Gastroesophageal sphincter (tissue), 4 donors: ENCODE measurements at regions not wholly inside any gene's neighbourhood (a gene's known extent, or its start where the extent isn't known, plus 50 kb on each side); places are given as distances from the start of the nearest gene placed in this dataset.

Experiments
- ATAC-seq: fragments of 150-250 bp; one replicate; pipeline ENCODE4 v1.9.1; 2016; ENCODE audit warnings: mild to moderate bottlenecking, moderate library complexity
- H3K27ac ChIP-seq, 4 donors: fragments of 200-600 bp; sonication (generic) in 3 of 4; 1 replicate in 3 of 4; 2 replicates in 1 of 4; pipeline ENCODE4 v1.5.1; 2016 to 2019
- H3K27me3 ChIP-seq: fragments of 200-600 bp; sonication (generic); one replicate; pipeline ENCODE4 v1.5.1; 2019
- H3K36me3 ChIP-seq, 2 donors: fragments of 200-600 bp; sonication (generic); one replicate each; pipeline ENCODE4 v1.5.1; 2019; ENCODE audit warnings: control low read depth in 1 of 2
- H3K4me1 ChIP-seq, 3 donors: fragments of 200-600 bp; sonication (generic); 1 replicate in 2 of 3; 2 replicates in 1 of 3; pipeline ENCODE4 v1.5.1; 2016 to 2019; ENCODE audit warnings: control low read depth in 2 of 3
- H3K4me3 ChIP-seq, 2 donors: fragments of 200-600 bp; sonication (generic); one replicate each; pipeline ENCODE4 v1.5.1; 2019; ENCODE audit warnings: mild to moderate bottlenecking in 1 of 2, moderate library complexity in 1 of 2
- H3K9me3 ChIP-seq, 3 donors: fragments of 200-600 bp; sonication (generic); one replicate each; pipeline ENCODE4 v1.5.1; 2017 to 2019; ENCODE audit warnings: control low read depth in 2 of 3
- EP300 ChIP-seq: sonication (generic); formaldehyde crosslinking; IDR thresholded peaks from one replicate; pipeline ENCODE4 v1.6.1; 2017; ENCODE audit warnings: antibody characterized with exemption, mild to moderate bottlenecking
- POLR2A ChIP-seq, 2 donors: fragments of 450-650 bp; IDR thresholded peaks; one replicate each; pipeline ENCODE4 v1.6.1; 2017; ENCODE audit warnings: antibody characterized with exemption in 2 of 2, mild to moderate bottlenecking in 2 of 2, moderate library complexity in 1 of 2
- POLR2AphosphoS5 ChIP-seq: sonication (generic); formaldehyde crosslinking; IDR thresholded peaks from one replicate; pipeline ENCODE4 v1.6.1; 2017; ENCODE audit warnings: antibody characterized with exemption
- WGBS, 2 donors: methylation state at CpG; one replicate each; pipeline ENCODE4 v1.1.5; 2018; ENCODE audit warnings: low coverage in 1 of 2; 5-methylcytosine and 5-hydroxymethylcytosine counted together
- TF ChIP-seq, protein P1 (sequence below), 4 experiments: fragments of 200-600 bp in 2 of 4; fragments of 450-650 bp in 2 of 4; sonication (generic) in 1 of 4; IDR thresholded peaks; one replicate each; pipeline ENCODE4 v1.5.1; 2017 to 2019; ENCODE audit warnings: antibody characterized with exemption in 4 of 4, mild to moderate bottlenecking in 2 of 4, moderate library complexity in 2 of 4

DNA sequence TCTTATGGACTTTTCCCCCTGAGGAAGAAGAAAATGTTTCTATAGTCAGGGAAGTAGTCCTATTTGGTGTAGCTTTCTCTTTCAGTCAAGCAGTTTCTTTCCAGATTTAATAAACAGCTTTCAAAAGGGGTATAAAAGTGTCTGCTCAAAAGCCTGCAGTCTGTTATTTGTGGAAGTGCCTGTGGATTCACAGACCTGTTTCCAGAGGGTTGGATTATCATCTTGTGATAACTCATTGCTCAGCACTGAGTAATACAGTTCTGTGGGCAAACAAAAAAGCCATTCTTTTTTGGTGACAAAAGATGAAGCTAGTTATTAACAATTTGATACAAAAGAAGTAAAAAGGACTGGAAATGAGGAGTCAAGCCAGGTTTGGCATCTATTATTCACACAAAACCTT is 358.2 kb upstream of the ID4 start:
- no peak for TF ChIP-seq POLR2A (IDR thresholded peaks at IDR 0.05)
- Histone ChIP-seq H3K27me3 (no peaks in the 10 kb centered on the region), H3K36me3 (no peaks in the 10 kb centered on the region), H3K9me3 (no peaks in the 10 kb centered on the region), H3K4me3 (no peak overlapping the region), H3K4me1 (peaks cover 0 to 12% (median 0%) of the 10 kb centered on the region in 3 donors), H3K27ac (no peak overlapping the region)
- no peak for ATAC-seq

DNA sequence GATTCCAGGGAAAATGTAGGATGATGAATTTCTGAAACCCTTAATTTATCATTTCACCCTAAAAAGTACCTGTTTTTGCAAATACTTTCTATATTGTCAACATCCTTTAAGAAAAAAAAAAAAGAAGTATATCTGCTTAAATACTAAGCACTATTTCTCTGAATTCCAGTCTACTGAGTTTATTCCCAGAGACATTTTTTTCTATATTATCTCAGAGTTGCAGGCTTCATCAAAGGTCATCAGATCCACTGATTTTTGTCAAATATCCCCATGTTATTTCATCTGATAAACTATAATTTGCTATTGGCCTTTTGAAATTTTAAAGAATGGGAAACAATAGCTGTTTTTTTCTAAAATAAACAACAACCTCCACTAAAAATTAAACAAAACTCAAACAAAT is 357.6 kb upstream of the ID4 start:
- TF ChIP-seq, protein P1, sequence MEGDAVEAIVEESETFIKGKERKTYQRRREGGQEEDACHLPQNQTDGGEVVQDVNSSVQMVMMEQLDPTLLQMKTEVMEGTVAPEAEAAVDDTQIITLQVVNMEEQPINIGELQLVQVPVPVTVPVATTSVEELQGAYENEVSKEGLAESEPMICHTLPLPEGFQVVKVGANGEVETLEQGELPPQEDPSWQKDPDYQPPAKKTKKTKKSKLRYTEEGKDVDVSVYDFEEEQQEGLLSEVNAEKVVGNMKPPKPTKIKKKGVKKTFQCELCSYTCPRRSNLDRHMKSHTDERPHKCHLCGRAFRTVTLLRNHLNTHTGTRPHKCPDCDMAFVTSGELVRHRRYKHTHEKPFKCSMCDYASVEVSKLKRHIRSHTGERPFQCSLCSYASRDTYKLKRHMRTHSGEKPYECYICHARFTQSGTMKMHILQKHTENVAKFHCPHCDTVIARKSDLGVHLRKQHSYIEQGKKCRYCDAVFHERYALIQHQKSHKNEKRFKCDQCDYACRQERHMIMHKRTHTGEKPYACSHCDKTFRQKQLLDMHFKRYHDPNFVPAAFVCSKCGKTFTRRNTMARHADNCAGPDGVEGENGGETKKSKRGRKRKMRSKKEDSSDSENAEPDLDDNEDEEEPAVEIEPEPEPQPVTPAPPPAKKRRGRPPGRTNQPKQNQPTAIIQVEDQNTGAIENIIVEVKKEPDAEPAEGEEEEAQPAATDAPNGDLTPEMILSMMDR (IDR thresholded peaks at IDR 0.05): no peak
- TF ChIP-seq POLR2A (IDR thresholded peaks at IDR 0.05) (no peak), EP300 (no peak), POLR2AphosphoS5 (no peak)
- no peak for ATAC-seq
- no peak overlapping the region for H3K27ac ChIP-seq
- H3K4me1 ChIP-seq: peaks cover 0 to 12% (median 0%) of the 10 kb centered on the region in 3 donors
- H3K4me3 ChIP-seq: no peak overlapping the region
- H3K27me3 ChIP-seq: no peaks in the 10 kb centered on the region
- H3K36me3 ChIP-seq: no peaks in the 10 kb centered on the region
- no peaks in the 10 kb centered on the region for H3K9me3 ChIP-seq

DNA sequence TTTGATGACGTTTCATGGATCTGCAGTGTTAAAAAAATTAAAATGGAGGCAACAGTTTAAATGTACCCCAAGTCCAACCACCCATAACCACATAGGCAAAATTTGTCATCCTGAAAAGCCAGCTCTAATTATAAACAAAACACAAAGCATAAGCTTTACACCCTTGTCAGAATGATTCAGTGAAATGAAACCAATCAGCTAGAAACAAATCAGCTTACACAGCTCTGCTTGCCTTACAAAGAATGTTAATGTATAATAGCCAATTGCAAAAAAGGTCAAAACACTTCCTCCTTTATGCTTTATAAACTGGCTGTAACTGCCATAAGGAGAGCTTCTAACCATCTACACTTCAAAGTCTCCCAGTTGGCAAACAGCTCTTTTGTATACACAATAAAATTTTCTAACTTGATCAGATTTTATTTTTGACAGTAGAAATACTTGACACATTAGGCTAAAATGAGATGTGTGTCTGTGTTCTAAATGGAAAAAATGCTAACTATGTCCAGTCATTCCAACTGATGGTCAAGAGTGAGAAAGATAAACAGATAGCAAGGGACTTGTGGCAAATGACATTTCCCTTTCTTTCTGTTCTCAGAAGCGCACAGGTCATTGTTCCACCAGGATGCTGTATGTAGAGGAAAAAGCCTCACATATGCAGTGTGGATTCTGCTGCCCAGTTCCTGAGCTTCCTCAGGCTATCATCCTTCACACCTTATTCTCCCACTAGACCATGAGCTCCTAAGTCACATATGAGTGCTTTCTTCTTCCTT is 344.3 kb upstream of the ID4 start:
- no peak overlapping the region for H3K4me3 ChIP-seq
- peaks cover 0 to 5% (median 0%) of the 10 kb centered on the region in 3 donors for H3K9me3 ChIP-seq
- peaks cover 0 to 11% (median 0%) of the 10 kb centered on the region in 3 donors for H3K4me1 ChIP-seq
- no peaks in the 10 kb centered on the region for H3K36me3 ChIP-seq
- ATAC-seq: no peak
- no peaks in the 10 kb centered on the region for H3K27me3 ChIP-seq
- no peak overlapping the region for H3K27ac ChIP-seq
- WGBS, 2 donors: 44 to 73% methylated on average over 2 of the region's 2 CpGs
- no peak for TF ChIP-seq POLR2AphosphoS5
- no peak for TF ChIP-seq EP300
- TF ChIP-seq, protein P1 (IDR thresholded peaks at IDR 0.05): no peak
- TF ChIP-seq POLR2A (IDR thresholded peaks at IDR 0.05): no peak

DNA sequence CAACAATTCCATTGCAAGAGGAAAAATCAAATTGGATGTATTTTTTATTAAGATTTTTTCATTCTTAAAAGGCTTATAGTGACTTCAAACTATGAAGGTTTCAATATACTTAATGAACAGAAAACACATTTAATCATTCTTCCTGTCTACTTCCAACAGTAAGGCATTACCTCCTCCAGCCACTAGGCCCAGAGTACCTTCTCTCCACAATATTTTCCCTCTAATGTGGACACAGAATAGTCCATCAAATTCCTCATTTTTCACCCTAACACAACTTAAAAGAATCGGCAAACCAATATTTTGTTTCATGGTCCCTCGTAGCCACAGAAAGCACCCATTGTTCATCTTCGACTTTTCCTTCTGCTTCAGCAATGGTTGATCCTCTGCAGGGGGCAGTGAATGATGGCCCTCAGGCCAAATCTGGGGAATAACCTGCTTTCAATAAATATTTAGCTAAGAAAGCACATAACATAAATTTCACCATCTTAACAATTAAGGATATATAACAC is 335.4 kb upstream of the ID4 start:
- TF ChIP-seq POLR2AphosphoS5: no peak
- TF ChIP-seq, protein P1 (IDR thresholded peaks at IDR 0.05): no peak
- no peak for TF ChIP-seq EP300
- TF ChIP-seq POLR2A (IDR thresholded peaks at IDR 0.05): no peak
- Histone ChIP-seq H3K27ac (no peak overlapping the region), H3K4me1 (no peaks in the 10 kb centered on the region), H3K36me3 (no peaks in the 10 kb centered on the region), H3K4me3 (no peak overlapping the region), H3K27me3 (no peaks in the 10 kb centered on the region), H3K9me3 (peaks cover 0 to 16% (median 0%) of the 10 kb centered on the region in 3 donors)
- ATAC-seq: no peak
- WGBS, 2 donors: 80% methylated on average over 3 of the region's 3 CpGs; no CpG with 5 or more reads in 1 of the 2 donors

DNA sequence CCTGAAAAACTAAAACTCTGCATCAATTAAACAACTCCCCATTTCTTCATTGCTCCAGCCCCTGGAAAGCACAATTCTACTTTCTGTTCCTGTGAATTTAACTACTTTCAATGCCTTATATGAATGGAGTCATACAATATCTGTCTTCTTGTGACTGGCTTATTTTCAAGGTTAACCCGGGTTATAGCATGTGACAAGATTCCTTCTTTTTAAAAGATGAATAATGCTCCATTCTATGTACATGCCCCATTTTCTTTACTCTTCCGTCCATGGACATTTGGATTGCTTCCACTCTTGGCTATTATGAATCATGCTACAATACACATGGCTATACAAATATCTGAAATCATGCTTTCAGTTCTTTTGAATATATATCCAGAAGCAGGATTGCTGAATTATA is 334.9 kb upstream of the ID4 start:
- H3K36me3 ChIP-seq: no peaks in the 10 kb centered on the region
- H3K4me3 ChIP-seq: no peak overlapping the region
- no peaks in the 10 kb centered on the region for H3K27me3 ChIP-seq
- no peak for ATAC-seq
- no peaks in the 10 kb centered on the region for H3K4me1 ChIP-seq
- no peak overlapping the region for H3K27ac ChIP-seq
- TF ChIP-seq POLR2AphosphoS5: no peak
- no peak for TF ChIP-seq EP300
- no peak for TF ChIP-seq POLR2A (IDR thresholded peaks at IDR 0.05)
- TF ChIP-seq, protein P1 (IDR thresholded peaks at IDR 0.05): no peak
- peaks cover 0 to 21% (median 0%) of the 10 kb centered on the region in 3 donors for H3K9me3 ChIP-seq
- WGBS, 2 donors: 60 to 65% methylated on average over 2 of the region's 2 CpGs
